Transverse colon (tissue), 4 donors: ENCODE measurements at regions not wholly inside any gene's neighbourhood (a gene's known extent, or its start where the extent isn't known, plus 50 kb on each side); places are given as distances from the start of the nearest gene placed in this dataset.

Source experiments
- CTCF ChIP-seq, 5 experiments: fragments of 200-600 bp in 3 of 5; fragments of 450-650 bp in 2 of 5; sonication (generic) in 3 of 5; IDR thresholded peaks; 1 replicate in 2 of 5; 2 replicates in 3 of 5; pipeline ENCODE4 v1.5.1; 2016 to 2017; ENCODE audit warnings: antibody characterized with exemption in 5 of 5, inconsistent platforms in 3 of 5, mild to moderate bottlenecking in 2 of 5, moderate library complexity in 1 of 5
- POLR2A ChIP-seq: fragments of 450-650 bp; IDR thresholded peaks from one replicate; pipeline ENCODE4 v1.6.1; 2016; ENCODE audit warnings: antibody characterized with exemption, mild to moderate bottlenecking, moderate library complexity
- POLR2AphosphoS5 ChIP-seq, 3 donors: sonication (generic); formaldehyde crosslinking; IDR thresholded peaks; one replicate each; pipeline ENCODE4 v1.6.1; 2016; ENCODE audit warnings: antibody characterized with exemption in 3 of 3

GRCh38 chr10:124174673-124175645, 81.6 kb upstream of the CHST15 start:
- no peak for TF ChIP-seq CTCF (IDR thresholded peaks at IDR 0.05)
- no peak for TF ChIP-seq POLR2A
- TF ChIP-seq POLR2AphosphoS5 (IDR thresholded peaks at IDR 0.05), result no peak
